ENCODE measurements at regions not wholly inside any gene's neighbourhood (a gene's known extent, or its start where the extent isn't known, plus 50 kb on each side); places are given as distances from the start of the nearest gene placed in this dataset.

DNA sequence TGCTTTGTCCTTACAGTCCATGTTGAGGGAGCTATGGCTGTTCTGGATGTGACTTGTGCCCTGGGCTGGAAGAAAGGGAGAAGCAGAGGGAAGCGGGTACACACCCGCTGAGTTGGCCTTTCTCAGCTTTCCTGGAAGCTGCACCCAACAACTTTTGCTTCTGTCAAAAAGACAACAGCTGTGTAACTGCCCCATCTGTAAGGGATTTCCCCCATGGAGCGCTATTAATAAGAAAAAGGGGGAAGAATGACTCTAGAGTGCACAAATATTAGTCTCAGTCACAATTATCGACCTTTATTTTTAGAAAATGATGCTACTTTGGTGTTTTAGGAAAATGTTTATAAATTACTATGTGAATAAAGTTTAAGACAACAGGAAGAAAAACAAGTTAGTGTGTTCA lies 368.3 kb downstream of the RAD51AP2 start:
- no peaks in the 10 kb centered on the region for H3K27me3 Mint-ChIP-seq (ENCODE audit: low read depth in 2 of 2)
- no peak overlapping the region for H3K27ac Mint-ChIP-seq
- no peaks in the 10 kb centered on the region for H3K36me3 Mint-ChIP-seq
- intact Hi-C loops (cut with micrococcal nuclease): no loop called here
- no peak overlapping the region for H3K4me3 Mint-ChIP-seq
- no peak overlapping the region for H3K27ac ChIP-seq (ENCODE audit: low read length)
- WGBS (ENCODE audit: insufficient coverage): 83% methylated on average over 4 of the region's 4 CpGs
- H3K4me1 Mint-ChIP-seq: no peaks in the 10 kb centered on the region
- H3K4me3 ChIP-seq (ENCODE audit: low read length): no peak overlapping the region
- no peak for TF ChIP-seq CTCF (IDR thresholded peaks at IDR 0.05)
- ATAC-seq (no peak), DNase-seq (no peak)
- no peaks in the 10 kb centered on the region for H3K4me1 ChIP-seq (ENCODE audit: control insufficient read depth, insufficient read depth, low read length)
- H3K36me3 ChIP-seq (ENCODE audit: control insufficient read depth, insufficient read depth, low read length): no peaks in the 10 kb centered on the region
- no peaks in the 10 kb centered on the region for H3K27me3 ChIP-seq (ENCODE audit: control insufficient read depth, insufficient read depth, low read length)
- H3K9me3 Mint-ChIP-seq: peaks cover 8 to 11% of the 10 kb centered on the region in 2 donors
- no peaks in the 10 kb centered on the region for H3K9me3 ChIP-seq (ENCODE audit: control insufficient read depth, insufficient read depth, low read length)

GRCh38 chr2:17148407-17149145 lies 369.7 kb downstream of the RAD51AP2 start:
- Mint-ChIP-seq H3K4me3 (no peak overlapping the region), H3K9me3 (peaks cover 8 to 11% of the 10 kb centered on the region in 2 donors), H3K36me3 (no peaks in the 10 kb centered on the region), H3K4me1 (no peaks in the 10 kb centered on the region), H3K27ac (no peak overlapping the region), H3K27me3 (ENCODE audit: low read depth in 2 of 2) (no peaks in the 10 kb centered on the region)
- no peak for TF ChIP-seq CTCF (IDR thresholded peaks at IDR 0.05)
- Histone ChIP-seq H3K27me3 (ENCODE audit: control insufficient read depth, insufficient read depth, low read length) (no peaks in the 10 kb centered on the region), H3K4me1 (ENCODE audit: control insufficient read depth, insufficient read depth, low read length) (no peaks in the 10 kb centered on the region), H3K9me3 (ENCODE audit: control insufficient read depth, insufficient read depth, low read length) (no peaks in the 10 kb centered on the region), H3K27ac (ENCODE audit: low read length) (no peak overlapping the region), H3K36me3 (ENCODE audit: control insufficient read depth, insufficient read depth, low read length) (no peaks in the 10 kb centered on the region), H3K4me3 (ENCODE audit: low read length) (no peak overlapping the region)
- 70% methylated on average over 8 of the region's 8 CpGs for WGBS (ENCODE audit: insufficient coverage)
- DNase-seq (no peak), ATAC-seq (no peak)
- intact Hi-C loops (cut with micrococcal nuclease): no loop called here

- H3K4me1 Mint-ChIP-seq: no peaks in the 10 kb centered on the region
- no peaks in the 10 kb centered on the region for H3K27me3 ChIP-seq (ENCODE audit: control insufficient read depth, insufficient read depth, low read length)
- H3K4me3 Mint-ChIP-seq: no peak overlapping the region
- WGBS (ENCODE audit: insufficient coverage): 84% methylated on average over 1 of the region's 1 CpG
- no peaks in the 10 kb centered on the region for H3K36me3 ChIP-seq (ENCODE audit: control insufficient read depth, insufficient read depth, low read length)
- no peaks in the 10 kb centered on the region for H3K9me3 ChIP-seq (ENCODE audit: control insufficient read depth, insufficient read depth, low read length)
- H3K27me3 Mint-ChIP-seq (ENCODE audit: low read depth in 2 of 2): no peaks in the 10 kb centered on the region
- no peak overlapping the region for H3K27ac ChIP-seq (ENCODE audit: low read length)
- no peak for TF ChIP-seq CTCF (IDR thresholded peaks at IDR 0.05)
- H3K4me3 ChIP-seq (ENCODE audit: low read length): no peak overlapping the region
- H3K36me3 Mint-ChIP-seq: no peaks in the 10 kb centered on the region
- intact Hi-C loops (cut with micrococcal nuclease): no loop called here
- ATAC-seq (no peak), DNase-seq (no peak)
- peaks cover 8 to 9% of the 10 kb centered on the region in 2 donors for H3K9me3 Mint-ChIP-seq
- no peak overlapping the region for H3K27ac Mint-ChIP-seq
- no peaks in the 10 kb centered on the region for H3K4me1 ChIP-seq (ENCODE audit: control insufficient read depth, insufficient read depth, low read length)
Measured at GRCh38 chr2:17146358-17146757, 371.9 kb downstream of the RAD51AP2 start.

- Histone ChIP-seq H3K9me3 (ENCODE audit: control insufficient read depth, insufficient read depth, low read length) (no peaks in the 10 kb centered on the region), H3K4me1 (ENCODE audit: control insufficient read depth, insufficient read depth, low read length) (no peaks in the 10 kb centered on the region), H3K27ac (ENCODE audit: low read length) (no peak overlapping the region), H3K36me3 (ENCODE audit: control insufficient read depth, insufficient read depth, low read length) (no peaks in the 10 kb centered on the region), H3K4me3 (ENCODE audit: low read length) (no peak overlapping the region), H3K27me3 (ENCODE audit: control insufficient read depth, insufficient read depth, low read length) (no peaks in the 10 kb centered on the region)
- intact Hi-C loops (cut with micrococcal nuclease): no loop called here
- Mint-ChIP-seq H3K27me3 (ENCODE audit: low read depth in 2 of 2) (no peaks in the 10 kb centered on the region), H3K9me3 (peaks cover 10 to 13% of the 10 kb centered on the region in 2 donors), H3K4me1 (no peaks in the 10 kb centered on the region), H3K4me3 (no peak overlapping the region), H3K27ac (no peak overlapping the region), H3K36me3 (no peaks in the 10 kb centered on the region)
- ATAC-seq (no peak), DNase-seq (no peak)
- TF ChIP-seq CTCF (IDR thresholded peaks at IDR 0.05): no peak
- 96% methylated on average over 2 of the region's 2 CpGs for WGBS (ENCODE audit: insufficient coverage)
Measured at GRCh38 chr2:17136877-17137276, 381.4 kb downstream of the RAD51AP2 start.
